Astrocyte (in vitro differentiated cells and primary cell): ENCODE measurements at regions not wholly inside any gene's neighbourhood (a gene's known extent, or its start where the extent isn't known, plus 50 kb on each side); places are given as distances from the start of the nearest gene placed in this dataset.
A peak's percentile ranks its signal among the peaks of the same experiment; 100 is the strongest.

Experiments
- DNase-seq: peaks from one replicate; pipeline ENCODE4 v3.0.0-alpha.2; 2010; ENCODE audit warnings: low read depth
- FAIRE-seq: peaks from 2 replicates; lab custom pipeline; 2011; peaks lifted over from hg19 to GRCh38; lab: Jason Lieb, UNC
- H2AFZ ChIP-seq: 2 replicates; pipeline ENCODE4 v1.6.0; 2012; ENCODE audit warnings: low read depth, low read length, inconsistent platforms
- H3K27ac ChIP-seq: 2 replicates; pipeline ENCODE4 v1.5.1; 2011; ENCODE audit warnings: low read depth, low read length, inconsistent platforms
- H3K27me3 ChIP-seq: 2 replicates; pipeline ENCODE4 v1.6.0; 2011; ENCODE audit warnings: low read length, inconsistent platforms; ENCODE audit not compliant: insufficient read depth
- H3K36me3 ChIP-seq: 2 replicates; pipeline ENCODE4 v1.5.1; 2011; ENCODE audit warnings: low read length, inconsistent platforms; ENCODE audit not compliant: insufficient read depth
- H3K4me1 ChIP-seq: 2 replicates; pipeline ENCODE4 v1.5.1; 2011; ENCODE audit warnings: low read length, inconsistent platforms; ENCODE audit not compliant: insufficient read depth
- H3K4me2 ChIP-seq: 2 replicates; pipeline ENCODE4 v1.6.0; 2012; ENCODE audit warnings: low read length, inconsistent platforms
- H3K4me3 ChIP-seq: 2 replicates; pipeline ENCODE4 v1.5.1; 2011; ENCODE audit warnings: low read depth, mild to moderate bottlenecking, low read length, inconsistent platforms; ENCODE audit not compliant: insufficient read depth
- H3K79me2 ChIP-seq: 2 replicates; pipeline ENCODE4 v1.6.0; 2012; ENCODE audit warnings: mild to moderate bottlenecking, low read length, inconsistent platforms; ENCODE audit not compliant: insufficient read depth
- H3K9ac ChIP-seq: 2 replicates; pipeline ENCODE4 v1.6.0; 2012; ENCODE audit warnings: mild to moderate bottlenecking, low read length, inconsistent platforms
- H3K9me3 ChIP-seq: 2 replicates; pipeline ENCODE4 v1.5.1; 2012; ENCODE audit warnings: low read depth, mild to moderate bottlenecking, low read length, inconsistent platforms; ENCODE audit not compliant: insufficient read depth
- H4K20me1 ChIP-seq: 2 replicates; pipeline ENCODE4 v1.6.0; 2012; ENCODE audit warnings: low read length, inconsistent platforms; ENCODE audit not compliant: insufficient read depth
- H3K27ac Mint-ChIP-seq: one replicate; pipeline ENCODE4 v1.8.0; 2021; ENCODE audit warnings: mild to moderate bottlenecking, mixed read lengths; ENCODE audit not compliant: unreplicated experiment
- H3K27me3 Mint-ChIP-seq: one replicate; pipeline ENCODE4 v1.8.0; 2021; ENCODE audit warnings: low read depth, mixed read lengths; ENCODE audit not compliant: unreplicated experiment
- H3K36me3 Mint-ChIP-seq: one replicate; pipeline ENCODE4 v1.8.0; 2021; ENCODE audit warnings: low read depth, mixed read lengths; ENCODE audit not compliant: unreplicated experiment
- H3K4me1 Mint-ChIP-seq: one replicate; pipeline ENCODE4 v1.8.0; 2021; ENCODE audit warnings: low read depth, mixed read lengths; ENCODE audit not compliant: unreplicated experiment
- H3K4me3 Mint-ChIP-seq: one replicate; pipeline ENCODE4 v1.8.0; 2021; ENCODE audit warnings: mild to moderate bottlenecking, moderate library complexity, mixed read lengths; ENCODE audit not compliant: unreplicated experiment
- H3K9me3 Mint-ChIP-seq: one replicate; pipeline ENCODE4 v1.8.0; 2021; ENCODE audit warnings: mild to moderate bottlenecking, mixed read lengths; ENCODE audit not compliant: unreplicated experiment
- CTCF ChIP-seq: IDR thresholded peaks from 2 replicates; pipeline ENCODE4 v1.5.1; 2011; ENCODE audit warnings: low read depth, mild to moderate bottlenecking, inconsistent platforms, low read length, moderate library complexity; ENCODE audit not compliant: insufficient read depth
- EZH2 ChIP-seq: IDR thresholded peaks from 2 replicates; pipeline ENCODE4 v1.6.1; 2012; ENCODE audit warnings: mild to moderate bottlenecking, low read length, inconsistent platforms; ENCODE audit not compliant: insufficient read depth

DNA sequence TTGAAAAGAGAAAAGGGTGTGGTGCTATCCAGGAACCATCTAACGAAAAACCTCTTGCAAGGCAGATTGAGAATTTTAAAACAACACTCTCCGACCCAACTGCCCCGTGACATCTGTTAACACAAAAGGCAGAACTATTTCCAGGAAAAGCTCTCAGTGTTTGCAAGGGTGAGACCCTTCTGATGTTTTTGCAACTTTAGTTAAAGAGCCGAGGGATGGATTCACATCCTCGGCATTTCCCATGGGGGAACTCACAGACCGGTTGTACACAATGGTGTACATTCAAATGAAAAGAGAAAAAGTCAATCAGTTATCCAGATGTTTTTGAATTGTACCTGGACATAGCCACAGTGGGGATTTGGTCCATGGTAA lies 120.0 kb downstream of the NGF start:
- no peaks in the 10 kb centered on the region for H3K79me2 ChIP-seq
- H3K36me3 Mint-ChIP-seq = no peaks in the 10 kb centered on the region
- no peak overlapping the region for H3K27ac Mint-ChIP-seq

GRCh38 chr1:115217150-115218033 lies 120.7 kb downstream of the NGF start:
- H3K27ac ChIP-seq = no peak overlapping the region
- H3K4me3 Mint-ChIP-seq = no peak overlapping the region
- H4K20me1 ChIP-seq = no peaks in the 10 kb centered on the region
- H3K4me2 ChIP-seq = no peak overlapping the region
- H3K27ac Mint-ChIP-seq = no peak overlapping the region
- no peak overlapping the region for H3K4me3 ChIP-seq
- H3K27me3 ChIP-seq = no peaks in the 10 kb centered on the region
- DNase-seq = no peak
- H2AFZ ChIP-seq = no peak overlapping the region
- no peaks in the 10 kb centered on the region for H3K36me3 ChIP-seq
- peaks cover 5% of the 10 kb centered on the region for H3K27me3 Mint-ChIP-seq
- peaks cover 3% of the 10 kb centered on the region for H3K9me3 ChIP-seq
- H3K79me2 ChIP-seq = no peaks in the 10 kb centered on the region
- TF ChIP-seq EZH2 (no peak), CTCF (no peak)
- peaks cover 6% of the 10 kb centered on the region for H3K4me1 Mint-ChIP-seq
- H3K9ac ChIP-seq = no peak overlapping the region
- H3K36me3 Mint-ChIP-seq = no peaks in the 10 kb centered on the region
- H3K9me3 Mint-ChIP-seq = no peaks in the 10 kb centered on the region
- peak; percentile 45 for FAIRE-seq
- peaks cover 2% of the 10 kb centered on the region for H3K4me1 ChIP-seq

More for the DNA sequence above, 120.0 kb downstream of the NGF start:
- Histone ChIP-seq H3K36me3 (no peaks in the 10 kb centered on the region), H3K4me3 (no peak overlapping the region), H2AFZ (no peak overlapping the region), H3K9me3 (peaks cover 3% of the 10 kb centered on the region), H3K4me2 (no peak overlapping the region), H3K27ac (no peak overlapping the region), H3K27me3 (no peaks in the 10 kb centered on the region), H3K9ac (no peak overlapping the region), H3K4me1 (peaks cover 8% of the 10 kb centered on the region), H4K20me1 (no peaks in the 10 kb centered on the region)
- Mint-ChIP-seq H3K4me3 (no peak overlapping the region), H3K9me3 (no peaks in the 10 kb centered on the region), H3K27me3 (peaks cover 2% of the 10 kb centered on the region), H3K4me1 (peaks cover 12% of the 10 kb centered on the region)
- DNase-seq (no peak), FAIRE-seq (no peak)
- TF ChIP-seq CTCF (no peak), EZH2 (no peak)
